ENCODE measurements at regions not wholly inside any gene's neighbourhood (a gene's known extent, or its start where the extent isn't known, plus 50 kb on each side); places are given as distances from the start of the nearest gene placed in this dataset.

DNA sequence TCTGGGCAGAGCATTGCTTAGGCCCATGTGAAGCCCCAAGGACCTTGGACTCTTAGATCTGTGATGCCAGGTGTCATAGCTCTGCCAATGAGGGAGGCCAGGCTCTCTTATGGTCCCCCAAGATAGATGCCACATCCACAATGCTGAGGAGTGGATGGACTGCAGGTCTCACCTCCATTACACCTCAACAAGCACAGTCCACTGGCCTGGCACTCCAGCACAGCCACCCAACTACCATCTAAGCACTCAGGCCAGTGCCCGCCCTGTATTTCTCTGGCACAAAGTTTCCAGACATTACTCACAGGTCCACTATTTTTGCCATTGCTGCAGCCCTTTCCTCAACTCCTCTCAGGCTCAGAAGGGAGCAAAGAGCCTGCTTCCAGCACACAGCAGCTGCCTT is 613.5 kb upstream of the EPHA6 start:
- no peak for TF ChIP-seq POLR2AphosphoS5 (IDR thresholded peaks at IDR 0.05)
- TF ChIP-seq POLR2A (IDR thresholded peaks at IDR 0.05), result no peak

Data from transverse colon (tissue), 3 donors.